Cardiac fibroblast (primary cell): ENCODE measurements at regions not wholly inside any gene's neighbourhood (a gene's known extent, or its start where the extent isn't known, plus 50 kb on each side); places are given as distances from the start of the nearest gene placed in this dataset.

ENCODE experiments used
- DNase-seq, 2 donors: peaks; one replicate each; pipeline versions ENCODE4 v3.0.0 to v3.0.0-alpha.2; 2010; ENCODE audit warnings: low read depth in 2 of 2
- H3K4me3 ChIP-seq, 2 donors: replicated peaks in 1 of 2; 1 replicate in 1 of 2; 2 replicates in 1 of 2; pipeline ENCODE4 v1.5.1; 2011; ENCODE audit warnings: low read depth in 2 of 2, low read length in 2 of 2, mild to moderate bottlenecking in 2 of 2, moderate library complexity in 1 of 2
- TF ChIP-seq, protein P1 (sequence below): IDR thresholded peaks from one replicate; pipeline ENCODE4 v1.5.1; 2011; ENCODE audit warnings: low read depth, mild to moderate bottlenecking, low read length, inconsistent platforms

DNA sequence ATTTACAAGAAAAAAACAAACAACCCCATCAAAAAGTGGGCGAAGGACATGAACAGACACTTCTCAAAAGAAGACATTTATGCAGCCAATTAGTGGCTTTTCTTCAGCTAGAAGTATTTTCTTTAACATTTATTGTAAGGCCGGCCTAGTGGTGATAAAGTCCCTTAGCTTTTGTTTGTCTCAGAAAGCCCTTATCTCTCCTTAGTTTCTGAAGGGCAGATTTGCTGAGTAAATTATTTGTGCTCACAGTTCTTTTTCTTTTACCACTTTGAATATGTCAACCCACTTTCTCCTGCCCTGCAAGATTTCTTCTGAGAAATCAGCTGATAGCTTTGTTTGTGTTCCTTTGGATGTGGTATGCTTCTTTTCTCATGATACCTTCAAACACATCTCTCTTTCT lies 344.0 kb upstream of the SYNCRIP start:
- no peak overlapping the region for H3K4me3 ChIP-seq
- no peak for DNase-seq
- TF ChIP-seq, protein P1, sequence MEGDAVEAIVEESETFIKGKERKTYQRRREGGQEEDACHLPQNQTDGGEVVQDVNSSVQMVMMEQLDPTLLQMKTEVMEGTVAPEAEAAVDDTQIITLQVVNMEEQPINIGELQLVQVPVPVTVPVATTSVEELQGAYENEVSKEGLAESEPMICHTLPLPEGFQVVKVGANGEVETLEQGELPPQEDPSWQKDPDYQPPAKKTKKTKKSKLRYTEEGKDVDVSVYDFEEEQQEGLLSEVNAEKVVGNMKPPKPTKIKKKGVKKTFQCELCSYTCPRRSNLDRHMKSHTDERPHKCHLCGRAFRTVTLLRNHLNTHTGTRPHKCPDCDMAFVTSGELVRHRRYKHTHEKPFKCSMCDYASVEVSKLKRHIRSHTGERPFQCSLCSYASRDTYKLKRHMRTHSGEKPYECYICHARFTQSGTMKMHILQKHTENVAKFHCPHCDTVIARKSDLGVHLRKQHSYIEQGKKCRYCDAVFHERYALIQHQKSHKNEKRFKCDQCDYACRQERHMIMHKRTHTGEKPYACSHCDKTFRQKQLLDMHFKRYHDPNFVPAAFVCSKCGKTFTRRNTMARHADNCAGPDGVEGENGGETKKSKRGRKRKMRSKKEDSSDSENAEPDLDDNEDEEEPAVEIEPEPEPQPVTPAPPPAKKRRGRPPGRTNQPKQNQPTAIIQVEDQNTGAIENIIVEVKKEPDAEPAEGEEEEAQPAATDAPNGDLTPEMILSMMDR = no peak

DNA sequence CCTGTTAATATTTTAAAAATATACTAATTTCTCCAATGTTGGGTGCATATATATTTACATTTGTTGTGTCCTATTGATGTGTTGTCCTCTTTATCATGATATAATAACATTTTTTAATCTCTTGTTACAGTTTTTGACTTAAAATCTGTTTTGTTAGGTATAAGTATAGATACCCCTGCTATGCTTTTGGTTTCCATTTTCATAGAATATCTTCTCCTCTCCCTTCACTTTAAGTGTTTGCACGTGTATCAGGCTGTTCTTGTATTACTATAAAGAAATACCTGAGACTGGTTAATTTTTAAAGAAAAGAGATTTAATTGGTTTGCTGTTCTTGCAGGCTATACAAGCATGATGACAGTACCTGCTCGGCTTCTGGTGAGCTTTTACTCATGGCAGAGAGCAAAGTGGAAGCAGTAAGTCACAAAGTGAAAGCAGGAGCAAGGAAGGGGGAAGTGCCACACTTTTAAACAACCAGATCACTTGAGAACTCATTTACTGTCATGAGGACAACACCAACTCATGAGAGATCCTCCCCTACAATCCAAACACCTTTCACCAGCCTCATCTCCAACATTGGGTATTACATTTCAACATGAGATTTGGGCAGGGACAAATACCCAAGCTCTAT lies 340.5 kb upstream of the SYNCRIP start:
- no peak overlapping the region for H3K4me3 ChIP-seq
- DNase-seq = no peak
- TF ChIP-seq, protein P1 = no peak

DNA sequence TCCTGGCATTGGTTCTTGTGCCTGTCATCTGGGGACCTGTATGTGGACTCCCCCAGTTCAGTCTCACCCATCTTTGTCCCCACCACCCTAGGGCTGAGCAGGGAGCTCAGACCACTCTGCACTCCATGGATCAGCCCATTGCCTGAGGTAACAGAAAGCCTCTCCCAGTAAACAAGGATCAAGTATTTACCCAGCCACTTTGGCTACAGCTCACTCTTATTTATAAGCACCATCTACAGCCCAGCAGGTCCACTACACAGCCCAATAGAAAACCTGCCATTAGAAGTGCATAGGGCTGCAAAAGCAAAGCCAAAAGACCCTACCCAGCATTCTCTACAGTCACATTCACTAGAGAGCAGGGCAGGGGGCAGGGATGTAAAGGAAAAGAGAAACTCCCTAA lies 335.0 kb upstream of the SYNCRIP start:
- no peak for DNase-seq
- TF ChIP-seq, protein P1 = no peak
- H3K4me3 ChIP-seq = no peak overlapping the region

DNA sequence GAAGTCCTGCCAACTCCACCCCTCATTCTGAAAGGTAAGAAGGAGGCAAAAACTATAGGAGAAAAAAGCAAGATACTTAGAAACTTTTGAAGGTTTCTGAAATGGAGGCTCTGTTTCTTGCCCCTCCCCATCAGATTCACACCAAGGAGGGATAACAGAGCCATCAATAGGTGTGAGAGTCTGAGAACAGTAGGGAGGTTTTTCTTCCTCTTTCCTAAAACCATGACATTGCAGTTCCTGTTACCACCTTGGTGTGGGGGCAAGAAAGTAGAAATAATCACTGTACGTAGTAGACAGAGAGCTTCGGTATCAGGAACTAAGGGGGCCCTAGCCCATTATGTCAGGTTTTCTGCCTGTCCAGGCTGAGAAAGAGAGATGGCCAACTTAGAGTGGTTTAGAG lies 333.3 kb upstream of the SYNCRIP start:
- DNase-seq = no peak
- TF ChIP-seq, protein P1 = no peak
- H3K4me3 ChIP-seq = no peak overlapping the region

DNA sequence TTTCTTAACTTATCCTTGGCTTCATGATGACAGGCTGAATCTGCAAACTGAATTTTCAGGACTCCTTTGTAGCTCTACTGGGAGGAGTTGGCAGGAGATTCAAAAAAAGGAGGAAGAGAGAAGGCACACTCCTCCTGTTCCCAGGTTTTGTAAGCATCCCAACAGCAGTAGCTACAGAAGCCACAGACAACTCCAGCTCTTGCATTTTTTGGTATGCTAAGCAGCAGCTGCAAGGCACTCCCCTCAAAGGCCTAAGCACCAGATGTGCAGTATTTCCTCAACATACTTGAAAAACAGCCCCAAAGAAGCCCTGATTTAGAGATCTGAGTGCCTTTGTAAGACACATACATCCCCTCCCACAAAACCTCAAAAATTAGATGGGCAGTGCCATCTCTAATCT lies 328.6 kb upstream of the SYNCRIP start:
- TF ChIP-seq, protein P1 = no peak
- H3K4me3 ChIP-seq = no peak overlapping the region
- DNase-seq = no peak

DNA sequence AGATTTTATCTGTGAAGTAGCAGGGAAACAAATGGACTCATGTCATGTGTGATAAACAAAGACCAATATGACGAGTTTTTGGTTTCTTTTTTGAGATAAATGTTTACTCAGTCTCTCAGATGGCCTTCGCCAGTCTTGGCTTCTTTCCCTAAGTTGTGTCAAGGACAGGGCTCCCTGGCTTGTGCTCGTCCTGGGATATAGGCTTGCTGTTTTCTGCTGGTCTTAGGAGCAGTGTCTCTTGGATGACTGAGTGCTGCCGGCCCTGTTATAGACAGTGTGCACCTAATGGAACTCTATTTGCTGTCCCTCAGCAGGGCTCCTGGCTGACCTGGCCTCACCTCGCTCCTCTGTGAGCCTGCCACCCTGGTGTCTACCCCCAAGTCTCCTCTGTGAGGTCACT lies 324.1 kb upstream of the SYNCRIP start:
- TF ChIP-seq, protein P1 = no peak
- no peak overlapping the region for H3K4me3 ChIP-seq
- DNase-seq = no peak

DNA sequence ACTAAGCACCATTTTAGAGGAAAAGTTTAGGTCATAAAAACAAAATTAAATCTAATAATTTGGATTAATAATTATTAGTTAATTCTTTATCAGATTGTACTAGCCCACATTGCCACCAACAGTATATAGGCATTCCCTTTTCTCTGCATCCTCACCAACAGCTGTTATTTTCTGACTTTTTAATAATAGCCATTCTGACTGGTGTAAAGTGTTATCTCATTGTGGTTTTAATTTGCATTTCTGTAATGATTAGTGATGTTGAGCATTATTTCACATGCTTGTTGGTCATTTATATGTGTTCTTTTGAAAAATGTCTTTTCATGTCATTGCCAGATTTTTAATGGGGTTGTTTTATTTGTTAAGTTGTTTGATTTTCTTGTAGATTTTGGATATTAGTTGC lies 319.1 kb upstream of the SYNCRIP start:
- DNase-seq = no peak
- TF ChIP-seq, protein P1 = no peak
- no peak overlapping the region for H3K4me3 ChIP-seq
